ENCODE measurements at regions not wholly inside any gene's neighbourhood (a gene's known extent, or its start where the extent isn't known, plus 50 kb on each side); places are given as distances from the start of the nearest gene placed in this dataset.
"Not testable (repeated sequence)": the region's sequence is repeated elsewhere in the genome, so short reads cannot be mapped to it uniquely, and the experiment has no call there.

GRCh38 chr9:63781390-63781789, 1503.6 kb downstream of the FOXD4L5 start:
- TF ChIP-seq CTCF (IDR thresholded peaks at IDR 0.05); EZH2 (IDR thresholded peaks at IDR 0.05; ENCODE audit: borderline replicate concordance, insufficient read depth, low read depth, low read length, poor library complexity, severe bottlenecking): not testable (repeated sequence)
